Gastrocnemius medialis (tissue), 4 donors: ENCODE measurements at regions not wholly inside any gene's neighbourhood (a gene's known extent, or its start where the extent isn't known, plus 50 kb on each side); places are given as distances from the start of the nearest gene placed in this dataset.

Experiments
- CTCF ChIP-seq, 5 experiments: fragments of 450-650 bp in 3 of 5; fragments of 200-600 bp in 2 of 5; sonication (generic) in 2 of 5; IDR thresholded peaks in 4 of 5; conservative IDR thresholded peaks in 1 of 5; 1 replicate in 4 of 5; 2 replicates in 1 of 5; pipeline ENCODE4 v1.5.1; 2016 to 2019; ENCODE audit warnings: antibody characterized with exemption in 5 of 5, mild to moderate bottlenecking in 3 of 5, moderate library complexity in 3 of 5
- POLR2A ChIP-seq, 2 donors: fragments of 450-650 bp; IDR thresholded peaks; one replicate each; pipeline ENCODE4 v1.6.1; 2017; ENCODE audit warnings: antibody characterized with exemption in 2 of 2, mild to moderate bottlenecking in 2 of 2, moderate library complexity in 2 of 2

GRCh38 chr11:113529606-113530005 is 54.4 kb upstream of the DRD2 start:
- no peak for TF ChIP-seq CTCF (IDR thresholded peaks at IDR 0.05 in 4 of 5, conservative IDR thresholded peaks at IDR 0.05 in 1 of 5)
- no peak for TF ChIP-seq POLR2A (IDR thresholded peaks at IDR 0.05)
